AG04449 (cell line): ENCODE measurements at regions not wholly inside any gene's neighbourhood (a gene's known extent, or its start where the extent isn't known, plus 50 kb on each side); places are given as distances from the start of the nearest gene placed in this dataset.

Source experiments
- CTCF ChIA-PET: fragments of 350-600 bp; formaldehyde crosslinking; extraction: SDS; loops from one replicate; lab custom pipeline; 2021; ENCODE audit warnings: antibody characterized with exemption; lab: Yijun Ruan, JAX
- POLR2A ChIA-PET: fragments of 400-600, 350-600 bp; formaldehyde crosslinking; extraction: SDS; loops from one replicate; lab custom pipeline; 2020; ENCODE audit warnings: antibody characterized with exemption, inconsistent platforms; lab: Yijun Ruan, JAX
- DNase-seq: peaks from one replicate; pipeline ENCODE4 v3.0.0-alpha.2; 2010; ENCODE audit warnings: low read depth, low spot score
- H3K4me3 ChIP-seq: 2 replicates; pipeline ENCODE4 v1.5.1; 2011; ENCODE audit warnings: low read depth, mild to moderate bottlenecking, control low read depth, low read length
- CTCF ChIP-seq: IDR thresholded peaks from one replicate; pipeline ENCODE4 v1.5.1; 2011; ENCODE audit warnings: mild to moderate bottlenecking, moderate library complexity, low read length, control low read depth, inconsistent platforms; ENCODE audit not compliant: insufficient read depth; ENCODE audit errors: missing control alignments

GRCh38 chr14:59037086-59037485 is 151.4 kb upstream of the DAAM1 start:
- no peak for TF ChIP-seq CTCF
- no peak overlapping the region for H3K4me3 ChIP-seq
- DNase-seq: no peak
- ChIA-PET CTCF (interaction anchor here (0.8 to 1.5 kb wide), 3 partner anchors 9 to 536 kb away, joined by 3 to 6 read pairs (median 3); no protein-coding TSS in a partner anchor), POLR2A (no interaction called here)

GRCh38 chr14:59037620-59038019 is 150.8 kb upstream of the DAAM1 start:
- TF ChIP-seq CTCF: no peak
- CTCF ChIA-PET: interaction anchor here (1.5 kb wide), 2 partner anchors 18 to 536 kb away, joined by 4 to 6 read pairs; no protein-coding TSS in a partner anchor
- no peak for DNase-seq
- POLR2A ChIA-PET: no interaction called here
- H3K4me3 ChIP-seq: no peak overlapping the region

- DNase-seq: no peak
- ChIA-PET CTCF (interaction anchor here (1.2 to 1.5 kb wide), 2 partner anchors 9 to 537 kb away, joined by 4 to 6 read pairs; no protein-coding TSS in a partner anchor), POLR2A (no interaction called here)
- TF ChIP-seq CTCF: no peak
- H3K4me3 ChIP-seq: no peak overlapping the region
Observed at GRCh38 chr14:59038746-59039145, 149.7 kb upstream of the DAAM1 start.

- TF ChIP-seq CTCF: no peak
- ChIA-PET POLR2A (no interaction called here), CTCF (no interaction called here)
- H3K4me3 ChIP-seq: no peak overlapping the region
- DNase-seq: no peak
Observed at GRCh38 chr14:59041308-59041707, 147.2 kb upstream of the DAAM1 start.

GRCh38 chr14:59044707-59045106 is 143.8 kb upstream of the DAAM1 start:
- DNase-seq: no peak
- CTCF ChIA-PET: interaction anchor here (1.1 to 3.6 kb wide), 3 partner anchors 9 to 11 kb away, joined by 3 to 20 read pairs (median 4); no protein-coding TSS in a partner anchor
- POLR2A ChIA-PET: no interaction called here
- H3K4me3 ChIP-seq: no peak overlapping the region
- TF ChIP-seq CTCF: no peak

- no peak for DNase-seq
- CTCF ChIA-PET: interaction anchor here (1.1 to 1.7 kb wide), 4 partner anchors 9 to 546 kb away, joined by 3 to 6 read pairs (median 4); no protein-coding TSS in a partner anchor
- H3K4me3 ChIP-seq: no peak overlapping the region
- no peak for TF ChIP-seq CTCF
- POLR2A ChIA-PET: no interaction called here
Observed at GRCh38 chr14:59046746-59047145, 141.7 kb upstream of the DAAM1 start.
